ENCODE measurements at regions not wholly inside any gene's neighbourhood (a gene's known extent, or its start where the extent isn't known, plus 50 kb on each side); places are given as distances from the start of the nearest gene placed in this dataset.

DNA sequence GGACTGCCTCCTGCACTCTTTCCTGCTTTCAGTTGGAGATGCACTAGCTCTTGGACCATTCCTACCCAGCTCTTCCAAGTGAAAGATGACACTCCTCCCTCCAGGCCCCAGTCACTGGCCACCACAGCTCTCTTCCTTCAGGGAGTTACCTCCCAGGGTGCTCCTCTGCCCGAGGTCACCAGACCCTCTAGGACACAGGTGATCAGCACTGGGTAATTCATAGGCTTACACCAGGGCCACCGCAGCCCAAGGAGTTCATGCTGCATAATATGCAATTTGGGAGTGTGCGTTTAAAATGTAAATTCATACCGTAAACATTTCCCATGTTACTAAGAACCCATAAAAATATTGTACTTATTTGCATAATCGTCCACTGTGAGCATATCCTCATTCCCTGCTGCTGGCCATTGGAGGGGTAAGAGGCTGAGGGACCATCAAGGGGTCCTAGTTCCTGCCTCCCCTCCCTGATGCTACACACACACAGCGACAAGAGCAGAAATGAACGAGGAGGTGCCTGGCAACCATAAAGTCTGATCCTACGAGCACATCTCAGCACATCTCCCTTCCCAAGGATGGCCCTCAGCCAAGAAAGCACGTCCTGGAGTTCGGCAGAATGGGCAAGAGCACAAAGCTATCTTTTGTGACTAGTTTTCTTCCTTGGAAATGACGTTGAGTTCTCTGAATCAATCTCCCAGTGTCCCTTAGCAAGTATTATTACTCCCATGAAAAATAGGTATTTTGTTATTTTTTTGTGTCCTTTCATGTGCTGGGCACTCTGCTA, 222.9 kb upstream of the RAB4A start:
- no peak for DNase-seq (ENCODE audit: low read depth in 2 of 2, low spot score in 1 of 2)

DNA sequence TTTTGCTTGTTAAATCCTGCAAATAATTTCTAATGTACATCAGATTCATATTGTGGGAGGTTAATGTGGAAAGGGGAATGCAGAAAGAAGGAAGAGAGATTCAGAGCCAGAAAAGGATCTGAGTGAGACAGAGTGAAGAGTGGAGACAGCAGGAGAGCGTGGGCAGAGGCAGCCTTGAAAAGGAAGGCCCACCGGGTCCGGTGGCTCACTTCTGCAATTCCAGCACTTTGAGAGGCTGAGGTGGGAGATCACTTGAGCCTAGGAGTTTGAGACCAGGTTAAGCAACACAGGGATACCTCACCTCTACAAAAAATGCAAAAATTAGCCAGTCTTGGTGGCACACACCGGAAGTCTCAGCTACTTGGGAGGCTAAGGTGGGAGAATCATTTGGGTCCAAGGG, 222.0 kb upstream of the RAB4A start:
- no peak for DNase-seq (ENCODE audit: low read depth in 2 of 2, low spot score in 1 of 2)

DNA sequence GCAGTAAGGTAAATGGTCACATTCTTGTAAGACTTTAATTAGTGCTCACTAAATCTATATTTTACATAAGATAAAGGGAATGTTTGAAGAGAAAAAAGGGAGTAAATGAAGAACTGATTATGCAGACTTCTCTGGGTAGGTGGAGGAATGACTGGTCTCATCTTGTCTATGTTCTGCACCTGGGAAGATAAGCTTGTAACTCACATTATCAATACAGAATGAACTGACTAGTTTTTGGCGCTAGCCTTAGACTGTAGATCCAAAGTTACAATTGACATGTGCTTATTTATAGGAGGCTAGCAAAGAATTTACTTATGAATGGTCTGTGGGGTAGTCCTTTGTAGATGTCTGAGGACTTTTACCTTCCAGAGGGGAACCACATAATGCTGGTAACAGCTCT, 214.9 kb upstream of the RAB4A start:
- DNase-seq (ENCODE audit: low read depth in 2 of 2, low spot score in 1 of 2) = no peak

DNA sequence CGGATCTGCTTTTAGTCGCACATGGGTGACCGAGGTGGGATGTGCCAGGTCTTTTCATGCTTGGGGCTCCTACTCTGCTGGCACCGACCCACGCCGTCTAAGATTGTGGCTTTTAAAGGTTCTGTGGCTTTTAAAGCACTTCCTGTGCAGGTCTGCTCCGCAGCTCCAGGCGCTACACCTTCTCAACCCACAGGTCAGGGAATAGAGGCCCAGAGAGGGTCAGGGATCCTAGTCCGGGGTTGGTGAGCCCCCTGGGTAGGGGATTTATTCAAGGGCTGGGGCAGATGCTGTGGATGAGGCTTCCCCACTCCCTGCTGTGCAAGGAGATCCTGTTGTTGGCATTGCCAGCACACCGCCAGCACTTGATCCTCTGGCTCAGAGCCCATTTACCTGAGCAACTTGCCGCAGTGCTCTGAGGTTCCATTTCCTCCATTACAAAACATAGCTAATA, 212.8 kb upstream of the RAB4A start:
- DNase-seq (ENCODE audit: low read depth in 2 of 2, low spot score in 1 of 2) = peak in 1 of 2 donors; percentile 7

DNA sequence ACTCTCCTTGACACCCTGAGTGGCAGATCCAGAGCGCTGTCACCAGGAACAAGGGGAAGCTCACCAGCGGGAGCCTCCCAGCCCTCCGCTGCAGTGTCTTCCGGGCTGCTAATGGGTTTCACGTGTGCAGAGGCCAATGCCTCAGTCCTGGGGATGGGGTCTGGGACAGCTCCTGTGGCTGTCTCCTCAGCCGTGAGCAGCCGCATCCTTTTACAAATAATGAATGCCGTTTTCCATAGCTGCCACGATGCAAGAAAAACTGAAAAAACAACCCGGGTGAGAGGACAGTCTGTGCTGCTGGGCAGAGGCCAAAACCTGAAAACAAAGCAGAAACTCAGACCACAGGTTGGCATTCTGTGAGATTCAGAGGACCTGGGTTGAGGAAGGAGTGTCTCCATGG, 212.2 kb upstream of the RAB4A start:
- DNase-seq (ENCODE audit: low read depth in 2 of 2, low spot score in 1 of 2) = no peak

DNA sequence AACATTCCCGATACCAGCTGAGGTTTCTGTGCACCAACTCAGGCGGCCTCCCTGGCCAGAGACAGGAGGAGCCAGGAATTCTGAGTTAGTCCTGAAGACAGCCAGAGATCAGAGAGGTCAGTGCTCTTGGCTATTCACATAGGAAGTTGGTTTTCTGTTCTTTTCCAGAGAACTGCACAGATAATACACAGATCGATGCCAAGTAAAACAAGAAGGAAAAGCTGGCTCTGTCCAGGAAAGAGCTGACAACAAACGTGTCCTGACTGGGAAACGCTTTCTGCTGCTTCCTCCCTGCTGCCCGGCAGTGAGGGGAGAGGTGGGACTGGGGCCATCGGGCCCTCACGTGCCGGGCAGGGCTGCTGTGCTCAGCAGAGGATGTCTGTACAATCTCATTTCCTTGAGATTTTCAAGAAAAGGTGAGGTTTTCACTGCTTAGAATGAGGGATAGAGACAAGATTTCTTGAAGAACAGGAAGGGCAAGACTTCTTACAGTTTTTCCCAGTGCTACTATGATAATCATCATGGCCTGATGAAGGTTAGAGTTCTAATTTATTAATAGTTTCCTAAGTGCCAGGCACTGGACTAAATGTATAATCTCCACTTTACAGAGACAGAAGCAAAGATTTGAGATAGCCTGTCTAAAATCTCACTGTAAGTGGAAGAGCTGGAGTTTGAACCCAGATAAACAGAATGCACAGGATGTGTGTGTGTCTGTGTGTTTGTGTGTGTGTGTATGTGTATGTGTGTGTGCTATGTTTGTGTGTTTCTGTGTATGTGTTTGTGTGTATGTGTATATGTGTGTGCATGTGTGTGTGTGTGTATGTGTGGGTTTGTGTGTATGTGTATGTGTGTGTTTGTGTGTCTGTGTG, 211.0 kb upstream of the RAB4A start:
- DNase-seq (ENCODE audit: low read depth in 2 of 2, low spot score in 1 of 2) = no peak

DNA sequence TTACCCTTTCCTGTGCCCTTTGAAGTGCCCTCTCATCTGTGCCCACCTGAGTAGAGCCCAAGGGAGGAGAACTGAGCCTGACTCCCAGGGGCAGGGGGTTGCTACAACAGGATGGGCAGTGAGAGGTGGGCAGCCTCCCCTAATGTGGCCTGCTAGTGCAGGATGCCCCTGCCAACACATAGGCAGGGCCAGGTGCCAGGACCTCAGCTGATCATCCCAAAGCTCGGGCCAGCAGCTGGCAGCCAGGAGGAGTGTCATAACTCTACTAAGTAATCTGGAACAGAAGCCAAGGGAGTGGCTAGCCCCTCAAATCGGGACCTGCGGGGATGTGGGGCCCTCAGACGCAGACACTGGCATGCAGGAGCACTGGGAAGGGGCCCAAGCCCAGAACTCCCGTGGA, 208.8 kb upstream of the RAB4A start:
- DNase-seq (ENCODE audit: low read depth in 2 of 2, low spot score in 1 of 2) = no peak

DNA sequence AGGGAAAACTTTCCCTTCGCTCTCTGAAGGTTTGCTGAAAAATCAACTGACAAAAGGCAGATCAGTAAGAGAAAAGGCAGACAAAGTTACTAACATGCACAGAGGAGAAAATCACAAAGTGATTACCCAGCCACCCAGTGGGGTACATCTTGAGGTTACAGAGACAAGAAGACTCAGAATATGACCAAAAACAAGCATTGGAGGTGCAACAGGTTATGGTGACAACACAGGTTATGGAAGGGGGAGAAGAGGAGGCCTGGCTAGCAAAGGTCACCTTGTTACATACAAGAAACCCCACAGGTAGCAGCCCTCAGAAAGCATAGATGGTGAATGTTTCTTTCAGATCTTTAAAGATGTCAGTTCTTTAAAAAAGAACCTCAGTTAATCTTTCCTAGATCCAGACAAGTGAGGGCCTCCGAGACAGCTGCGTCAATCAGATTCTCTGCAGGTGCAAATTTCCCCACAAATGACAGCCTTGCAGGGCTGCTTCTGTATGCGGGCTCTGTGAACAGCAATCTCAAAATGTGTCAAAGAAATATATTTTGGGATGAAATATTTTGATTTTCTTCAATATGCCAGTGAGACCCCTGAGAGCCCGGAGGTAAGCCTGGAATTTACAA, 207.6 kb upstream of the RAB4A start:
- DNase-seq (ENCODE audit: low read depth in 2 of 2, low spot score in 1 of 2) = no peak

DNA sequence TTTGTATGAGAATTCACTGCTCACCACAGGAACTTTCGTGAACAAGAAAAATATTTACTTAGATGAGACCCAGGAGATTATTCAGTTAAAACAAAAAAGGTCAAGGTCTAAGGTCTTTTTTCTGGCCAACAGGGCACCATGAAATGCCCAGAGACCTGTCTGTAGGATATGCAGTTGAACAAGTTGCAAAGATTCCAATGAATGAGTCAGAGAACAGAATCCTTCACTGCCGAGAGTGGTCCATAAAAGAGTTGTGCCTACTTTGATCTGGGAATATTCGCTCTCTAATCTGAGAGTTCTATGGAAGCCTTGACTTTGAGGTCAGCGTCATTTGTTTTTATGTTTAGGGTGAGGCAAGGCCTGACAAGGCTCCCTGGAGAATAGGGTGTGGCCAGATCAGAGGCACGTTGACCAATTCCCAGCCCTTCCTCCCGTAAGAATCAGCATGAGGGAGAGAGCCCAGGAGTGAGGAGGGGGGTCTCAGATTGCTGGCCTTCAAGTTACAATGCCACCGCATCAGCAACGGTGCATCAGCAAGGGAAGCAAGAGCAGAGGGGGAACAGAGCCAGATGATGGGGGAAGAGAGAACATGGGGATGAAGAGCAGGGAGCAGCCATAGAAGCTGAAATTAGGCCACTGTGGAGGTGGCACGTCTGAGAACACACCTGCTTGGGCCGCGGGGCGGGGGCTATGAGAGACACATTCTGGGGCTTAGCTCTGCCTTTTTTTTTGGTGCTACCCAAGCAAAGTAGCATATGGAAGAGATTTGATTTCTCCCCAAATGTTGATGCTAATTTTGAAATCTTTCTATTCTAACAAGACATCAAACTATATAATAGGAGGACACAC, 206.4 kb upstream of the RAB4A start:
- no peak for DNase-seq (ENCODE audit: low read depth in 2 of 2, low spot score in 1 of 2)

DNA sequence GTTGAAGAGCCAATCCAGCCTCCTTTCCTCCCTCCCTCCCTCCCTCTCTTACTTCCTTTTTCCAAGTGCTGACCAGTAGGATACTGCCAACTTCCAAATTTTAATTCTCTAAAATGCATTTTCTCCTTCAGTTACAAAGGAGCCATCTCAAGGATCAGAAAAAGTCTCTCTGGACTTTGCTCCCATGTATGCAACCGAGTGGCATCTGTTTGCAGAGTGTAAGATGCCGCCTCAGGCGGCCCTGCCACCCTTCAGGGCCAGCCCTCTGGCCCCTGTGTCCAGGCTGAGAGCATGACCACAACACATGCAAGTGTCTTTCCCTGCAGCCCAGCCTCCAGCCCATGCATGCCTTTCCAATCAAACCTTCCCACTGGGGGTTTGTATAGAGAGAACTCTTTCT, 205.3 kb upstream of the RAB4A start:
- no peak for DNase-seq (ENCODE audit: low read depth in 2 of 2, low spot score in 1 of 2)

DNA sequence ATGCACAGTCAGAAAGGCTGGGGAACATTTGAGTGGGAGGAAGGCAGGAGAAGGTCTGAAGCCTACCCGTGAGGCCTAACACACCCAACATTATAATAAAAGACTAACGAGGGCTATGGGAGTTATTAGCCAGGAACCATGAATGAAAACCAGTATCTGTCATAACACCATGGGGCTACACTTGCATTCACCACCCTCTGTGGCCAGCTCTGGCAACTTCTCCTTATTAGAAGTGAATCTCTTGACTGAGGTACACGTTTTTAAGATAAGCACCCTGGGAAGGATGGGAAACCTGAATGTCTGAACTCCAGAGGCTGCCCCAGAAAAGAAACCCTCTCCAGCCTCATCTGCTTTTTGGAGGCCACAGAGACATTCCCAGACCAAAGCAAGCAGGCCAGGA, 204.3 kb upstream of the RAB4A start:
- no peak for DNase-seq (ENCODE audit: low read depth in 2 of 2, low spot score in 1 of 2)

DNA sequence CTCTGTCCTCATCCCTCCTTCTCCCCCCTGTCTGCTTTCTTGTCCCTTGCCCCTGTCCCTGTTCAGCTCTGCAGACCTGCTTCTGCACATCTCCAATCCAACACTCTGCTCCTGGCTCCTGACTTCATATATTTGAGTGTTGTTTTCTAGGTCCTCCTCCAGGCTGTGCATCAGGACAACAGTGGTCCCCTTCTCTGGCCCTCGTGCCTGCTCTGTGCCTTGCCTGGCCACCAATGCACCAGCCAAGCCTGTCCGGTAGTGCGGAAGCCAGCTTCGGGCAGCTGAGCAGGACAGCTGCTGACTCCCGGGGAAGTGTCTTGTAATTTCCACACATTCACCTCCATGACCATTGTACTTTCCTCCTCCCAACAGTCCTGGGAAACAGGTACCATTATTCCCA, 203.4 kb upstream of the RAB4A start:
- DNase-seq (ENCODE audit: low read depth in 2 of 2, low spot score in 1 of 2) = no peak

DNA sequence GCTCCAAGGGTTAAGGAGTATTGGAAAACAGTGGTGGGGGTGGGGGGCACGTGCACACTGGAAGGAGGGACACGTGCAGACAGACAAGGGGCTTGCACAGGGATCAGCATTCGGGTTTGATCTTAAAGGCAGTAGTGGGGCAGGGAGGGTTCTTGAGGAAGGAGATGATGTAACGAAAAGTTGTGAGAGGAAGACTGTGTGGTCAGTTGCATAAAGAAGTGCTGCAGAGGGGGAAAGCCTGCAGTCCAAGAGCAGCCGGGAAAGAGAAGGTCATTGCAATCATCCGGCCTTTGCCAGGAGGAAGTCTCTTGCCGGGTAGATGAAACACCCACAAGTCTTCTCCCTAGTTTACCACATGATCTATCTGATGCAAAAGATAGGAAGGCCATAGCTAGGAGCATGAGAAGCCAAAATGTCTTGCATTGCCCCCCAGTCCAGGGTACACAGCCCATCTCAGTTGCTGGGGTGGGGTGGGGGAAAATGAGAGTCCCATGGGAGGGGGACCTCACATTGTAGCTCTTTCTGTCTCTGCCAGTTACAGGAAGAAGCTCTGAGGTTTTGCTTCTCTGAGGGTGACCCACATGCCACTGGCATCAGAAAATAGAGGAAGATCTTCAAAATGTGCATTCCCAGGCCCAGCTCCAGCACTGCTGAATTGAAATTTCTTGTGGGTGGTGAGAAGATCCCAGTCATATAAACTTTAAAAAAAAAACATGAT, 202.5 kb upstream of the RAB4A start:
- DNase-seq (ENCODE audit: low read depth in 2 of 2, low spot score in 1 of 2) = no peak

DNA sequence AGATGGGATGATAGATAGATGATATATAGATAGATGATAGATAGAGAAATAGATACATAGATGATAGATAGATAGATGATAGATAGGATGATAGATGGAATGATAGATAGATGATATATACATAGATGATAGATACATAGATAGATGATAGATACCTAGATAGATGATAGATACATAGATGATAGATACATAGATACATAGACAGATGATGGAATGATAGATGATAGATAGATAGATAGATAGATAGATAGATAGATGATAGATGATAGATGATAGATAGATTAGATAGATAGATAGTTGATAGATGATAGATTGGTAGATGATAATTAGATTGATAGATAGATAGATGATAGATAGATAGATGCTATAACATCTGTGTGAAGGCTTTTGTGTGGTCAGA, 201.7 kb upstream of the RAB4A start:
- no peak for DNase-seq (ENCODE audit: low read depth in 2 of 2, low spot score in 1 of 2)

DNA sequence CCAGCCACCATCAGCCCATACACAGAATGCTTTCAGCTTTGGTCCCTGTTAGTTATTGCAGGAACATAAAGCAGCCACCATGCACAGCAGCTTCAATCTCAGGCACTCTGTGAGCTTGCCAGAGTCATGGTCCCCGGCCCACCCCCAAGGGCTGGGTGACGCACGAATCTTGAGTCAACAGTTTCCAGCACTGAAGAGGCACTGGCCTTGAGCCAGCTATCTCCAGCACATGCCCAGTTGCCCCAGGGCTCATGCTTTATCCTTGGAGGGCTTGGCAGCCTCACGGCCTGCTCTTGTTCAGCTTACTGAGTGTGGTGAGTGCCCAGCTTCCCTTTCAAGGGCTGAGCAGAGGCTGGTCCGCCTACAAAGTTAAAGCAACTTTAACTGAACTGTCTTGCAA, 200.7 kb upstream of the RAB4A start:
- no peak for DNase-seq (ENCODE audit: low read depth in 2 of 2, low spot score in 1 of 2)

DNA sequence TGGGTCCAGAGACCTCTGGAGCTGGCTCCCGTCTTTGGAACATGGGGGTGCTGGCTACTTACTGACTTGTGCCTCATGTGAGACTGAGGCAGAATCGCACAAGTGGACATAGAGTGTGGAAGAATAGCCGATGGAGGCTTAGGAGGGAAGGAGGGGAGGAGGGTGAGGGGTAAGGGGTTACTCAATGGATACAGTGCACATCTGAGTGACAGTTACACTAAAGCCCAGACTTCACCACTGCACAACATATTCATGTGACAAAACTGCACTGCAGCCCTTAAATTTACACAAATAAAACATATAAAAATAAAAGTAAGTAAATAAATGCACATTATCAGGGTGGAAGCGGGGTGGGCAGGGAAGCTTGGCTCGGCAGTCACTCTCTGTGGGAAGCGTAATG, 197.7 kb upstream of the RAB4A start:
- no peak for DNase-seq (ENCODE audit: low read depth in 2 of 2, low spot score in 1 of 2)

DNA sequence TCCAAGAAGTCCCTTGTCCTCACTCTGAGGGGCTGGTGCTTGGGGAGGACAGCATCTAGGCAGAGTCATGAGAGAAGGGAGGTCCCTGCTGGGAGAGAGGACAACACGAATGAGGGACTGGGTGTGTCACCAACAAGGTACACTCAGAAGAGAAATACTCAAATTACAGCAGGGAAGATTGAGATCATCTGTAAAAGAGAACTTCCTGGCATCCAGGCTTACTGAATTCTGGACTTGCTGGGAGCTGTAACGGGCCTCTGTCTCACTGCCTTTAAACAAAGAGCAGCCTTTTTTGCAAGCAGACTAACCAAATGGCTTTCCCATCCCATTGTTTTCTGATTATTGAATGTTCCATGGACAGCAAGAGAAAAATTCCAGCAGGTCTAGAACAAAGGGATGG, 195.7 kb upstream of the RAB4A start:
- no peak for DNase-seq (ENCODE audit: low read depth in 2 of 2, low spot score in 1 of 2)

DNA sequence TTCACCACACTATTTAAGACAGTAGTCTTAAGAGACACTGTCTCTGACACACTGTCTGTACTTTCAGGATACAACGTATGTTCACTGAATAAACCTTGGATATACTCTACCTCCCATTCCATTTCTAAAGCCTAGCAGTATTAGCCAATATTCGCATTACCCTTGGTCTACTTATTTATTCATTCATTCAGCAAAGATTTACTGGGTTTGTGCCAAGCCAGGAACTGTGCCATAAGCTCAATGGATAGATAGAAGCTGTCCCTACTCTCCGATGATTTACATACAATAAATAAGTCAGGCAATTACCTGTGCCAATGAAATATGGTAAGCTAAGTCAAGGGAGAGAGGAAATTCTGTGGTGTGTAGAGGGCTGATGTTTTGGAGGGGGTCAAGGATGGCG, 195.2 kb upstream of the RAB4A start:
- DNase-seq (ENCODE audit: low read depth in 2 of 2, low spot score in 1 of 2) = no peak

DNA sequence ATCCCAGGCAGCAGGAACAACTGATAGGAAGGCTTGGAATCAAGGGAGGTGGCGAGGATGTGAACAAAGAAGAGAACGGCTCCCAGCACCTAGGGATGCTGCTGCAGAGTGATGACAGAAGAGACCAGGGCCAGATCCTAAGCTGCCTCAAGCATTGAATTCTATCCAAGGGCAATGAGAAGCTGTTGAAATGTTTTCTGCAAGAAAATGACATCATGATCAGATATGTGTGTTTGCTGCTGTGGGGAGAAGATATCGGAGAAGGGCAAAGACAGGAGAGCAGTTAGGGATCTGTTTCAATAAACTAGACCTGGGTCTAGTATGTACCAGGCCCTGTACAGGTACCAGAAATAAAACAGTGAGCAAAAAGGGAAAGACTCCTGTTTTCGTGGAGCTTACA, 194.7 kb upstream of the RAB4A start:
- DNase-seq (ENCODE audit: low read depth in 2 of 2, low spot score in 1 of 2) = no peak

DNA sequence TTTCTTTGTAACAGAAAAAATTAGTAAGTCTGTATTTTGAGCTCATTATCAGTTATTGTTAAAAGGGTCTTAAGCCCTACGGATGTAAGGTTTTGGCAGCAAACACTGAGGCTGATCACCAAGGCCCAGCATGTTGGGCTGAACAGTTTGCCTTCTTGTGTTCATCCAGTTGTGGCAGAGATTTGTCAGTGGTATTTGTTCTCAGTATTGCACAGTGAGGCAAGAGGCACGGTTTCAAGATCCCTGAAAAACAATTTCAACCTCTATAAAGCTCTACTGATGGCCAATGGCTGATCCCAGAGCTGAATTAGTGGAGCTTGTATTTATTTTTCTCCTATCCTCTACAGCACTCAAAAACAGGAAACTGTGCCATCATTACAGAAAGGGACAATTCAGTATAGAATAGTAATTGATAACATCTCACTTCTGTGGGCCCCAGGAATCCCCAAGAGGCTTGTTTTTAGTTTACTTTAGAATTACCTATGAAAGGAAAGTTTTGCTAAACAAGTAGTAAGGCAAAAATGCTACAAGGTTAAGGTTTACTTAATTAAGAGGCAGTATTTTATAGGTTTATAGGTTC, 191.8 kb upstream of the RAB4A start:
- DNase-seq (ENCODE audit: low read depth in 2 of 2, low spot score in 1 of 2) = no peak

Measured in stimulated activated CD8-positive, alpha-beta memory T cell treated with anti-CD3 and anti-CD28 coated beads, Interleukin-4, amount 100 ng/mL, for 4 hours (primary cell).